Muscle layer of duodenum (tissue), 2 donors: ENCODE measurements at regions not wholly inside any gene's neighbourhood (a gene's known extent, or its start where the extent isn't known, plus 50 kb on each side); places are given as distances from the start of the nearest gene placed in this dataset.

Experiments used
- H3K27ac ChIP-seq: one replicate; pipeline ENCODE4 v1.7.0; 2013; ENCODE audit warnings: mild to moderate bottlenecking, low read length
- H3K27me3 ChIP-seq: one replicate; pipeline ENCODE4 v1.7.0; 2013; ENCODE audit warnings: low read depth, mild to moderate bottlenecking, control low read depth, low read length
- H3K36me3 ChIP-seq, 2 donors: one replicate each; pipeline ENCODE4 v1.7.0; 2013; ENCODE audit warnings: low read length in 2 of 2, control low read depth in 1 of 2, mild to moderate bottlenecking in 1 of 2; ENCODE audit not compliant: insufficient read depth in 2 of 2, control insufficient read depth in 1 of 2
- H3K4me1 ChIP-seq, 2 donors: one replicate each; pipeline ENCODE4 v1.7.0; 2013; ENCODE audit warnings: low read length in 2 of 2, mild to moderate bottlenecking in 2 of 2, control low read depth in 1 of 2, moderate library complexity in 1 of 2; ENCODE audit not compliant: insufficient read depth in 2 of 2, control insufficient read depth in 1 of 2
- H3K4me3 ChIP-seq, 2 donors: one replicate each; pipeline ENCODE4 v1.7.0; 2013; ENCODE audit warnings: low read length in 2 of 2, low read depth in 1 of 2, mild to moderate bottlenecking in 1 of 2
- H3K9me3 ChIP-seq, 2 donors: one replicate each; pipeline ENCODE4 v1.7.0; 2013; ENCODE audit warnings: low read length in 2 of 2, control low read depth in 1 of 2, mild to moderate bottlenecking in 1 of 2; ENCODE audit not compliant: control insufficient read depth in 1 of 2
- donor health status: healthy.

- H3K9me3 ChIP-seq, result peaks cover 3 to 9% of the 10 kb centered on the region in 2 donors
- H3K27me3 ChIP-seq, result no peaks in the 10 kb centered on the region
- no peaks in the 10 kb centered on the region for H3K4me1 ChIP-seq
- H3K27ac ChIP-seq, result no peak overlapping the region
- H3K36me3 ChIP-seq, result no peaks in the 10 kb centered on the region
- no peak overlapping the region for H3K4me3 ChIP-seq
These were observed 258.7 kb upstream of the FBXL7 start for GRCh38 chr5:15241216-15241821.

DNA sequence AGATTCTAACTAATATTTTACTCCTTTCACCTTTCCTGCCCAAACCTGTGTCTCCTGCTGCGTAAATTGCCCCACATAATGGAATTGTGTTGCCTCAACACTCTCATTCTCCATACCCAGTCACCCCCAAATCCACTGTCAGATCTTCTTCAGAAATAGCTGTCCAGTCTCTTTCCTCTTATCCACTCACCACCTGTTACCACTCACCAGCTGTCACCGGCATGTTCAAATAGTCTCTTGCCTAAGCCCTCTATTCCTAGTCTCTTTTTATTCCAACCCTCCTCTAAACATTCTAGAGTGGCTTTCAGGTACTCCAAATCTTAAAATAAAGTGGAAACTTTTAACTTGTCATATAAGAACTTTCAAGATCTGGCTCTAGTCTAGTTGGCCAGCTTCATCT lies 262.0 kb upstream of the FBXL7 start:
- H3K27me3 ChIP-seq, result no peaks in the 10 kb centered on the region
- peaks cover 0 to 3% of the 10 kb centered on the region in 2 donors for H3K9me3 ChIP-seq
- H3K4me3 ChIP-seq, result no peak overlapping the region
- H3K4me1 ChIP-seq, result no peaks in the 10 kb centered on the region
- no peaks in the 10 kb centered on the region for H3K36me3 ChIP-seq
- no peak overlapping the region for H3K27ac ChIP-seq

GRCh38 chr5:15236911-15237508 lies 263.0 kb upstream of the FBXL7 start:
- Histone ChIP-seq H3K9me3 (peaks cover 0 to 3% of the 10 kb centered on the region in 2 donors), H3K27ac (no peak overlapping the region), H3K4me1 (no peaks in the 10 kb centered on the region), H3K4me3 (peak overlapping the region; percentile 21 to 42), H3K36me3 (no peaks in the 10 kb centered on the region), H3K27me3 (no peaks in the 10 kb centered on the region)

DNA sequence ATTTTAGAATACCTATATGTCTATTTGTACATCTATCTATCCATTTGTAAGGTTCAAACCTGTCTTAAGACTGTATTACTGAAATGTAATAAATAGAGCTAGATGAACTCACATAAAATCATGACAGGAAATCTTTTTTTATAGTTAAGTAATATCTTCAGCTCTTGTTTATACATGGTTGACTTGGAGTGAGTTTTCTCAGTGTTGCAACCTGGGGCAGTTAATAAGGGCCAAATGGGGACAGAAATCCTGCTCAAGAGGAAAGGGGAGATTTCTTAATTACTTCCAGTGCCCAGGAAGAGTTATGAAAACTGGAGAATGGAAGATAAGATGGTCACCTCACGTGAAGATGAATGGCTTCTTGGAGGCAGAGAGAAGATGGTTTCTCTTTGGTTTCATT lies 265.1 kb upstream of the FBXL7 start:
- Histone ChIP-seq H3K9me3 (no peaks in the 10 kb centered on the region), H3K27me3 (no peaks in the 10 kb centered on the region), H3K36me3 (no peaks in the 10 kb centered on the region), H3K27ac (no peak overlapping the region), H3K4me3 (no peak overlapping the region), H3K4me1 (no peaks in the 10 kb centered on the region)

GRCh38 chr5:15234366-15234765 lies 265.6 kb upstream of the FBXL7 start:
- Histone ChIP-seq H3K27me3 (no peaks in the 10 kb centered on the region), H3K9me3 (no peaks in the 10 kb centered on the region), H3K36me3 (no peaks in the 10 kb centered on the region), H3K4me1 (no peaks in the 10 kb centered on the region), H3K4me3 (no peak overlapping the region), H3K27ac (no peak overlapping the region)

GRCh38 chr5:15233566-15233965 lies 266.4 kb upstream of the FBXL7 start:
- Histone ChIP-seq H3K9me3 (no peaks in the 10 kb centered on the region), H3K27me3 (no peaks in the 10 kb centered on the region), H3K36me3 (no peaks in the 10 kb centered on the region), H3K27ac (no peak overlapping the region), H3K4me3 (peak overlapping the region in 1 of 2 donors; percentile 17), H3K4me1 (no peaks in the 10 kb centered on the region)

DNA sequence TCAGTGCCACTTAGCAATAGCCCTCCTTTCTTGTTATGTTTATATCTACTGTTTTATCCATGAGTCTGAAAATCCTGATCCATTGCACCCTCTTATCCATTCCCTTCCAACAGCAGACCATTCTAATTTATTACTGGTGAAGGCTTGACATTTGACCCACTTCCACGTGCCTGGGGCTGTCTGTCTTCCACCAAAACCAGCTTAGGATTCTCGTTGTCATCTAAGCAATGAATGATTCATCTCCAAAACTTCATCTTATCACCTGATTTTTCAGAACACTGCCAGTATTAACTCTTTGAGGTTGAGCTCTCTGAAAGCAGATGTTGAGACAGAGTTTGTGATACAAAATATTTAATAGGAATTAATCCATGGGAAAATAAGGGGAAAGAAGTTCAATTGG lies 277.8 kb upstream of the FBXL7 start:
- Histone ChIP-seq H3K36me3 (no peaks in the 10 kb centered on the region), H3K27ac (no peak overlapping the region), H3K4me1 (no peaks in the 10 kb centered on the region), H3K4me3 (no peak overlapping the region), H3K27me3 (no peaks in the 10 kb centered on the region), H3K9me3 (no peaks in the 10 kb centered on the region)

DNA sequence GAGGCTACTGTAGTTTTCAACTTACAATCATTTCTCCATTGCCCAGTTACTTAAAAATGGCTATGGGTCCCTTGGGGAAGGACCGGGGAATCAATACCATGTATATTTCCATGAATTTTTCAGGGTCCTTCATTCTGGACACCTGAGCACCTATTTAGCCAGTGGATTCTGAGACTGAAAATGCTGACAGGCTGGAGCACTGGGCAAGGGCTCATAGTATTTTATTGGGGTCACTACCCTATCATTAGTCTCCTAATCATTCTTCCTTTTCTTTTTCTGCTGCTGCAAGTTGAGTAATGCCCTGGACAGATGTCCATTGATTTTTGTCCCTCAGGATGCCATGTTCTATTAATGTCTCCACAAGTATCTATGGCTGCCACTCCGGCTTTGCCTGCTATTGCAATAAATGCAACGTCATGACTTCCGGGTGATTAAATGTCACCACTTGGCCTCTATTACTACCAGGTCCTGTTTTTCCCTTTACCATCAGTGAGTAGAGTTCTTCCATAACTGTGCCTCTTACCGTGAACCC lies 279.3 kb upstream of the FBXL7 start:
- Histone ChIP-seq H3K9me3 (peaks cover 0 to 4% of the 10 kb centered on the region in 2 donors), H3K4me3 (no peak overlapping the region), H3K27ac (no peak overlapping the region), H3K4me1 (no peaks in the 10 kb centered on the region), H3K36me3 (no peaks in the 10 kb centered on the region), H3K27me3 (no peaks in the 10 kb centered on the region)

GRCh38 chr5:15215056-15215455 lies 284.9 kb upstream of the FBXL7 start:
- H3K27me3 ChIP-seq, result no peaks in the 10 kb centered on the region
- H3K9me3 ChIP-seq, result peaks cover 0 to 11% of the 10 kb centered on the region in 2 donors
- no peaks in the 10 kb centered on the region for H3K4me1 ChIP-seq
- no peak overlapping the region for H3K4me3 ChIP-seq
- H3K36me3 ChIP-seq, result no peaks in the 10 kb centered on the region
- no peak overlapping the region for H3K27ac ChIP-seq

GRCh38 chr5:15214010-15214409 lies 286.0 kb upstream of the FBXL7 start:
- peaks cover 0 to 11% of the 10 kb centered on the region in 2 donors for H3K9me3 ChIP-seq
- H3K27me3 ChIP-seq, result no peaks in the 10 kb centered on the region
- no peak overlapping the region for H3K27ac ChIP-seq
- no peaks in the 10 kb centered on the region for H3K4me1 ChIP-seq
- no peaks in the 10 kb centered on the region for H3K36me3 ChIP-seq
- H3K4me3 ChIP-seq, result no peak overlapping the region

- Histone ChIP-seq H3K36me3 (no peaks in the 10 kb centered on the region), H3K27me3 (no peaks in the 10 kb centered on the region), H3K27ac (no peak overlapping the region), H3K9me3 (peaks cover 0 to 4% of the 10 kb centered on the region in 2 donors), H3K4me3 (no peak overlapping the region), H3K4me1 (no peaks in the 10 kb centered on the region)
These were observed 290.8 kb upstream of the FBXL7 start for GRCh38 chr5:15209053-15209762.
